H1 (cell line): ENCODE measurements at regions not wholly inside any gene's neighbourhood (a gene's known extent, or its start where the extent isn't known, plus 50 kb on each side); places are given as distances from the start of the nearest gene placed in this dataset.

Source experiments
- CTCF ChIA-PET: fragments of 300-600 bp; sonication (Branson Sonifier 250); formaldehyde crosslinking; loops from one replicate; lab custom pipeline; 2021; ENCODE audit not compliant: partially characterized antibody; lab: Charles Lee
- POLR2A ChIA-PET: fragments of 300-600 bp; sonication (Branson Sonifier 250); formaldehyde crosslinking; loops from one replicate; lab custom pipeline; 2021; ENCODE audit warnings: inconsistent platforms; ENCODE audit not compliant: partially characterized antibody; lab: Charles Lee
- DNase-seq, 2 experiments: peaks; one replicate each; pipeline versions ENCODE4 v3.0.0 to v3.0.0-alpha.2; 2010 to 2022; ENCODE audit warnings: low spot score in 2 of 2, low read depth in 1 of 2, mixed read lengths in 1 of 2
- FAIRE-seq: peaks from 2 replicates; lab custom pipeline; 2011; peaks lifted over from hg19 to GRCh38; lab: Jason Lieb, UNC
- H2AFZ ChIP-seq: 2 replicates; pipeline ENCODE4 v1.8.1; 2012; ENCODE audit warnings: low read length, inconsistent platforms
- H2AK5ac ChIP-seq: 2 replicates; pipeline ENCODE4 v1.6.1; 2013; ENCODE audit warnings: low read depth, low read length
- H2BK120ac ChIP-seq: replicated peaks from 2 replicates; pipeline ENCODE3; 2013; ENCODE audit warnings: low read depth, low read length, inconsistent platforms
- H2BK12ac ChIP-seq: 2 replicates; pipeline ENCODE4 v1.6.1; 2013; ENCODE audit warnings: low read depth, low read length
- H2BK15ac ChIP-seq: 2 replicates; pipeline ENCODE4 v1.6.1; 2013; ENCODE audit warnings: low read length
- H2BK20ac ChIP-seq: 2 replicates; pipeline ENCODE4 v1.6.1; 2013; ENCODE audit warnings: low read length
- H2BK5ac ChIP-seq: 2 replicates; pipeline ENCODE4 v1.6.1; 2013; ENCODE audit warnings: low read depth, low read length
- H3K14ac ChIP-seq: 2 replicates; pipeline ENCODE4 v1.6.1; 2013; ENCODE audit warnings: inconsistent platforms; ENCODE audit not compliant: insufficient read length
- H3K18ac ChIP-seq: 2 replicates; pipeline ENCODE4 v1.6.1; 2013; ENCODE audit warnings: low read length; ENCODE audit errors: extremely low read depth
- H3K23ac ChIP-seq: 2 replicates; pipeline ENCODE4 v1.6.1; 2013; ENCODE audit warnings: inconsistent platforms; ENCODE audit not compliant: insufficient read length
- H3K23me2 ChIP-seq: 2 replicates; pipeline ENCODE4 v1.6.1; 2013; ENCODE audit warnings: low read depth, low read length
- H3K27ac ChIP-seq: 2 replicates; pipeline ENCODE4 v1.6.1; 2011; ENCODE audit warnings: low read depth, low read length, inconsistent platforms
- H3K27me3 ChIP-seq, 4 experiments: replicated peaks in 1 of 4; 1 replicate in 1 of 4; 2 replicates in 3 of 4; pipeline versions ENCODE4 v1.6.1 to v1.8.1; 2011 to 2013; ENCODE audit warnings: low read length in 3 of 4, mild to moderate bottlenecking in 3 of 4, inconsistent platforms in 2 of 4, mixed read lengths in 2 of 4, moderate library complexity in 1 of 4; ENCODE audit not compliant: control insufficient read depth in 3 of 4, insufficient read depth in 3 of 4; ENCODE audit errors: extremely low read depth in 1 of 4
- H3K36me3 ChIP-seq, 4 experiments: 2 replicates each; pipeline versions ENCODE4 v1.6.1 to v1.8.1; 2011 to 2013; ENCODE audit warnings: mild to moderate bottlenecking in 4 of 4, low read length in 3 of 4, moderate library complexity in 2 of 4, control low read depth in 1 of 4, inconsistent platforms in 1 of 4; ENCODE audit not compliant: insufficient read depth in 4 of 4, control insufficient read depth in 2 of 4
- H3K4ac ChIP-seq: replicated peaks from 2 replicates; pipeline ENCODE3; 2013; ENCODE audit warnings: low read length, low read depth, mixed read lengths, inconsistent platforms; ENCODE audit not compliant: insufficient read length
- H3K4me1 ChIP-seq, 4 experiments: replicated peaks in 1 of 4; 1 replicate in 1 of 4; 2 replicates in 3 of 4; pipeline versions ENCODE4 v1.6.1 to v1.8.1; 2011 to 2013; ENCODE audit warnings: low read length in 3 of 4, inconsistent platforms in 2 of 4, mixed read lengths in 1 of 4; ENCODE audit not compliant: insufficient read depth in 4 of 4, control insufficient read depth in 3 of 4
- H3K4me2 ChIP-seq, 2 experiments: 2 replicates each; pipeline versions ENCODE4 v1.6.1 to v1.8.1; 2011 to 2013; ENCODE audit warnings: low read depth in 2 of 2, low read length in 2 of 2, control low read depth in 1 of 2, inconsistent platforms in 1 of 2, mild to moderate bottlenecking in 1 of 2; ENCODE audit not compliant: insufficient read depth in 1 of 2
- H3K4me3 ChIP-seq, 4 experiments: fragments of 200-600, 300-600 bp in 1 of 4; sonication (generic), shearing (Covaris generic), sonication (Bioruptor Twin) in 1 of 4; 2 replicates each; pipeline versions ENCODE4 v1.5.1 to v1.8.1; 2011 to 2016; ENCODE audit warnings: low read length in 4 of 4, low read depth in 3 of 4, control low read depth in 2 of 4, inconsistent platforms in 2 of 4, mild to moderate bottlenecking in 2 of 4, mixed read lengths in 1 of 4, moderate library complexity in 1 of 4; ENCODE audit not compliant: insufficient read depth in 2 of 4; ENCODE audit errors: extremely low read depth in 1 of 4
- H3K56ac ChIP-seq: replicated peaks from 2 replicates; pipeline ENCODE3; 2013; ENCODE audit warnings: low read depth, mild to moderate bottlenecking, mixed read lengths, low read length, inconsistent platforms; ENCODE audit not compliant: insufficient read length
- H3K79me1 ChIP-seq: 2 replicates; pipeline ENCODE4 v1.6.1; 2013; ENCODE audit warnings: low read depth, low read length, control low read depth
- H3K79me2 ChIP-seq, 2 experiments: 2 replicates each; pipeline versions ENCODE4 v1.6.1 to v1.8.1; 2012 to 2013; ENCODE audit warnings: low read length in 2 of 2, mild to moderate bottlenecking in 2 of 2, inconsistent platforms in 1 of 2; ENCODE audit not compliant: insufficient read depth in 2 of 2, control insufficient read depth in 1 of 2
- H3K9ac ChIP-seq, 4 experiments: replicated peaks in 1 of 4; 1 replicate in 1 of 4; 2 replicates in 3 of 4; pipeline versions ENCODE4 v1.6.1 to v1.8.1; 2011 to 2013; ENCODE audit warnings: low read depth in 3 of 4, low read length in 3 of 4, control low read depth in 2 of 4, mild to moderate bottlenecking in 2 of 4, moderate library complexity in 2 of 4, inconsistent platforms in 1 of 4; ENCODE audit errors: extremely low read depth in 1 of 4
- H3K9me3 ChIP-seq, 2 experiments: 2 replicates each; pipeline versions ENCODE4 v1.6.1 to v1.8.1; 2012 to 2013; ENCODE audit warnings: mild to moderate bottlenecking in 2 of 2, moderate library complexity in 2 of 2, control low read depth in 1 of 2, inconsistent platforms in 1 of 2, low read depth in 1 of 2, low read length in 1 of 2, mixed read lengths in 1 of 2; ENCODE audit not compliant: insufficient read depth in 2 of 2
- H4K20me1 ChIP-seq, 2 experiments: replicated peaks in 1 of 2; 2 replicates each; pipeline versions ENCODE3 to v1.8.1; 2011 to 2013; ENCODE audit warnings: inconsistent platforms in 2 of 2, low read length in 2 of 2, mild to moderate bottlenecking in 1 of 2; ENCODE audit not compliant: insufficient read depth in 2 of 2, control insufficient read depth in 1 of 2
- H4K5ac ChIP-seq: 2 replicates; pipeline ENCODE4 v1.6.1; 2013; ENCODE audit warnings: low read length, low read depth, mixed read lengths, inconsistent platforms; ENCODE audit not compliant: insufficient read length
- H4K8ac ChIP-seq: 2 replicates; pipeline ENCODE4 v1.8.0; 2013; ENCODE audit warnings: mild to moderate bottlenecking, moderate library complexity, low read length, inconsistent platforms; ENCODE audit not compliant: insufficient read depth; ENCODE audit errors: extremely low read depth
- H4K91ac ChIP-seq: replicated peaks from 2 replicates; pipeline ENCODE3; 2013; ENCODE audit warnings: low read length, mixed read lengths, inconsistent platforms; ENCODE audit not compliant: insufficient read length
- ASH2L ChIP-seq: fragments of 200-600, 300-600 bp; sonication (generic); IDR thresholded peaks from one replicate; pipeline ENCODE4 v1.7.1; 2017; ENCODE audit warnings: low read length
- CREB1 ChIP-seq: IDR thresholded peaks from 2 replicates; pipeline ENCODE4 v1.6.1; 2012; ENCODE audit warnings: inconsistent platforms
- KDM4A ChIP-seq: IDR thresholded peaks from one replicate; pipeline ENCODE4 v1.7.1; 2012; ENCODE audit warnings: low read depth, mild to moderate bottlenecking, moderate library complexity, low read length, inconsistent platforms; ENCODE audit not compliant: severe bottlenecking
- PHF8 ChIP-seq: fragments of 200-600 bp; sonication (generic); conservative IDR thresholded peaks from 2 replicates; pipeline ENCODE4 v1.7.1; 2012; ENCODE audit warnings: low read depth, mild to moderate bottlenecking, inconsistent platforms, low read length, moderate library complexity
- POLR2A ChIP-seq, 2 experiments: IDR thresholded peaks; 1 replicate in 1 of 2; 2 replicates in 1 of 2; pipeline ENCODE4 v1.6.1; 2011; ENCODE audit warnings: low read depth in 2 of 2, low read length in 2 of 2, mild to moderate bottlenecking in 2 of 2; ENCODE audit errors: control extremely low read depth in 1 of 2
- RNF2 ChIP-seq: fragments of 200-900, 300-1000 bp; sonication (generic); IDR thresholded peaks from 2 replicates; pipeline ENCODE4 v1.7.1; 2016; ENCODE audit warnings: borderline replicate concordance, low read depth, mild to moderate bottlenecking, antibody characterized with exemption, low read length; ENCODE audit not compliant: poor library complexity, severe bottlenecking; ENCODE audit errors: missing control alignments
- SIRT6 ChIP-seq: IDR thresholded peaks from one replicate; pipeline ENCODE4 v1.7.1; 2012; ENCODE audit warnings: low read length, inconsistent platforms
- WGBS, 2 experiments: shearing (Covaris generic) in 1 of 2; methylation state at CpG; one replicate each; pipeline versions ENCODE4 v1.1.6 to v1.1.7; 2013 to 2015; ENCODE audit warnings: low lambda C conversion rate in 2 of 2, mixed read lengths in 2 of 2, inconsistent platforms in 1 of 2, low coverage in 1 of 2, missing lambda C conversion rate in 1 of 2; ENCODE audit not compliant: insufficient replicate concordance in 2 of 2, insufficient coverage in 1 of 2, insufficient read length in 1 of 2; ENCODE audit errors: extremely low coverage in 1 of 2, missing lambda C conversion rate in 1 of 2; 5-methylcytosine and 5-hydroxymethylcytosine counted together

DNA sequence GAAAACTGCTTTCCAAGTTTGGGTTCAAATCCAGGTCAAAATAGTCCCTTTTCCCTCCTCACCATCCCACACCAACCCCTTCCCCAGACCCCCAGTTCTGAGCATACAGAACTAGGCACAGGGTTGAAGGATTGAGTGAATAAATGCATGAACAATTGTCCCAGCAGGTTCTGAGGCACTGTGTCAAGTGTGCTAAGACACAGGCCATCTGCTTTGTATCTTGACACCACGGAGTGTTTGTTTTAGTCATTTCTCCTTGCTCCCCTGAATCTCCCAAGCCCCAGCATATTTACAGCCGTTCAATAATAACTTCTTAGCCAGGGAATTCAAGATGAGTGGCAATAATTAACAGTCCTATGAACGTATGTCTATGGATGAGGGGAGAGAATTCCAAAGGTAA is 102.8 kb upstream of the JARID2 start:
- no peak overlapping the region for H3K18ac ChIP-seq
- H3K23me2 ChIP-seq = no peaks in the 10 kb centered on the region
- no peak overlapping the region for H3K9ac ChIP-seq
- H3K79me2 ChIP-seq = no peaks in the 10 kb centered on the region
- no peak for FAIRE-seq
- H4K8ac ChIP-seq = no peak overlapping the region
- H3K4me3 ChIP-seq = no peak overlapping the region
- no peak overlapping the region for H3K56ac ChIP-seq
- CTCF ChIA-PET = interaction anchor here (0.6 kb wide), 1 partner anchor 196 kb away, joined by 5 read pairs; no protein-coding TSS in a partner anchor
- H3K23ac ChIP-seq = no peak overlapping the region
- H4K20me1 ChIP-seq = no peaks in the 10 kb centered on the region
- H3K4me1 ChIP-seq = no peaks in the 10 kb centered on the region
- H4K5ac ChIP-seq = no peak overlapping the region
- no peak overlapping the region for H4K91ac ChIP-seq
- no peak overlapping the region for H3K14ac ChIP-seq
- WGBS, 2 experiments = 88% methylated on average over 3 of the region's 3 CpGs; no CpG with 5 or more reads in 1 of the 2 experiments
- H3K9me3 ChIP-seq = no peaks in the 10 kb centered on the region
- no peaks in the 10 kb centered on the region for H3K27me3 ChIP-seq
- H3K79me1 ChIP-seq = no peaks in the 10 kb centered on the region
- no peak overlapping the region for H2BK120ac ChIP-seq
- no peak overlapping the region for H2AFZ ChIP-seq
- H3K4ac ChIP-seq = no peak overlapping the region
- H3K36me3 ChIP-seq = no peaks in the 10 kb centered on the region
- TF ChIP-seq KDM4A = no peak
- TF ChIP-seq RNF2 = no peak
- TF ChIP-seq POLR2A (IDR thresholded peaks at IDR 0.05; ENCODE audit: control extremely low read depth in 1 of 2, low read depth in 2 of 2, low read length in 2 of 2) = no peak
- no peak for TF ChIP-seq CREB1
- no peak for TF ChIP-seq ASH2L
- TF ChIP-seq PHF8 = no peak
- TF ChIP-seq SIRT6 = no peak
- no peak overlapping the region for H3K27ac ChIP-seq
- no peak overlapping the region for H3K4me2 ChIP-seq
- no peak overlapping the region for H2AK5ac ChIP-seq
- no peak overlapping the region for H2BK5ac ChIP-seq
- POLR2A ChIA-PET = no interaction called here
- no peak overlapping the region for H2BK20ac ChIP-seq
- DNase-seq = no peak
- no peak overlapping the region for H2BK12ac ChIP-seq
- H2BK15ac ChIP-seq = no peak overlapping the region
